ENCODE measurements at regions not wholly inside any gene's neighbourhood (a gene's known extent, or its start where the extent isn't known, plus 50 kb on each side); places are given as distances from the start of the nearest gene placed in this dataset.

DNA sequence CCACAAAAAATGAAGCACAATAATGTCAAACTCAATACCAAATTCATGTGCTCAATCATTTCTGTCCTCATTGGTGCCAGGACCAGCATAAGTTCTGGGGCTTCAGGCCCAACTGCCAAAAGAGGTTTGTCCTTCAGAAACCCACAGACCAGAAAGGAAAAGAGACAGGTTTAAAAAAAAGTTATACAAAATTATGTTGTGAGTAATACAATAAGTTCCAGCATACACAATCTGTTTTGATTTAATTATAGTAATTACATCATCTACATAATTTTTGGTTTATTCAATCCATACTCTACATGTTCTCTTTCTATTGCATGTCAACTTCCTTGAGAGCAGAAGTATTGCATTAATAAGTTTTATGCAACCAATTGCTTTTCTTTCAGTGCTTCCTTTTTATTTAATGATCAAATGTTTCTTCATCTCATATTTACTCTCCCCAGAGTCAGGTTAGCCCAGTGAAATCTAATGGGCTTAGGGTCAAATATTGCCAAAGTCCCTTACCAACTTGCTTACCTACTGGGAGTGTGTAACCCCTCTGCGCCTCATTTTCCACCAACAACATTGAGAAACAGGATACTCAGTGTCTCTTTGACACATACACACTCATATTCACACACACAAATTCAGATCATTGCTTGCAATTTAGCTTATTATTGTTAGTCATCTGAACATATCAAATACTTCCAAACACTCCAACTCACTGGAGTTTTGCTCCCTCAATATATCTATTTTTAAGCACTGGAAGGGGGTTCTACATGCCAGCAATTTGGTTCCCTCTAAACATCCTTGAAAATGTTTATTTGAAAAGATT, 424.4 kb upstream of the MARCKS start:
- Mint-ChIP-seq H3K36me3 (no peaks in the 10 kb centered on the region), H3K4me3 (no peak overlapping the region), H3K9me3 (no peaks in the 10 kb centered on the region), H3K27me3 (no peaks in the 10 kb centered on the region), H3K4me1 (peaks cover 1% of the 10 kb centered on the region), H3K27ac (peak overlapping the region; percentile 21)
- ATAC-seq (ENCODE audit: low read depth) = no peak
- no peak for DNase-seq (ENCODE audit: low spot score in 2 of 2)

- Mint-ChIP-seq H3K4me3 (no peak overlapping the region), H3K9me3 (no peaks in the 10 kb centered on the region), H3K36me3 (no peaks in the 10 kb centered on the region), H3K4me1 (no peaks in the 10 kb centered on the region), H3K27ac (peak overlapping the region; percentile 21), H3K27me3 (no peaks in the 10 kb centered on the region)
- ATAC-seq (ENCODE audit: low read depth) (no peak), DNase-seq (ENCODE audit: low spot score in 2 of 2) (no peak)
Measured at GRCh38 chr6:113433335-113433991, 423.7 kb upstream of the MARCKS start.

GRCh38 chr6:113434641-113435040, 422.5 kb upstream of the MARCKS start:
- DNase-seq (ENCODE audit: low spot score in 2 of 2) = no peak
- H3K27ac Mint-ChIP-seq = no peak overlapping the region
- no peaks in the 10 kb centered on the region for H3K9me3 Mint-ChIP-seq
- no peak for ATAC-seq (ENCODE audit: low read depth)
- H3K27me3 Mint-ChIP-seq = no peaks in the 10 kb centered on the region
- H3K4me1 Mint-ChIP-seq = no peaks in the 10 kb centered on the region
- no peak overlapping the region for H3K4me3 Mint-ChIP-seq
- no peaks in the 10 kb centered on the region for H3K36me3 Mint-ChIP-seq

DNA sequence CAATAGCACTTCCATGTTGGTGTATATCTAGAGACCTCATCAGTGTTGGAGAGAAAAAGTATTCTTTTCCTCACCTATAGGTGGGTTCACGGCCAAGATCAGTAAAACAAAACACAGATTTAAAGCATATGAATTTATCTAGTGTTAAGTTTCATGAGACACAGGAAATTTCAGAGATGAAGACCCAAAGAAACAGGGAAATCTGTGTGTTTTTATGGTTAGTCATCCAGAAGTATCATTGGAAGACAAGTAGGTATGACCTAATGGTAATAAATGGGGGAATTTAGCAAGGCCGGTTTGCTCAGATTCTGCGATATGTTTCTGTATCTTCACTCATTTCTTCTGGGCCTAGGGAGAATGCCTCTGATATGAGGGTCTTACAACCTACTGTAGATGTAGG, 419.6 kb upstream of the MARCKS start:
- ATAC-seq (ENCODE audit: low read depth) (no peak), DNase-seq (ENCODE audit: low spot score in 2 of 2) (no peak)
- H3K27me3 Mint-ChIP-seq = no peaks in the 10 kb centered on the region
- H3K9me3 Mint-ChIP-seq = no peaks in the 10 kb centered on the region
- no peak overlapping the region for H3K4me3 Mint-ChIP-seq
- no peaks in the 10 kb centered on the region for H3K4me1 Mint-ChIP-seq
- H3K36me3 Mint-ChIP-seq = no peaks in the 10 kb centered on the region
- H3K27ac Mint-ChIP-seq = no peak overlapping the region

DNA sequence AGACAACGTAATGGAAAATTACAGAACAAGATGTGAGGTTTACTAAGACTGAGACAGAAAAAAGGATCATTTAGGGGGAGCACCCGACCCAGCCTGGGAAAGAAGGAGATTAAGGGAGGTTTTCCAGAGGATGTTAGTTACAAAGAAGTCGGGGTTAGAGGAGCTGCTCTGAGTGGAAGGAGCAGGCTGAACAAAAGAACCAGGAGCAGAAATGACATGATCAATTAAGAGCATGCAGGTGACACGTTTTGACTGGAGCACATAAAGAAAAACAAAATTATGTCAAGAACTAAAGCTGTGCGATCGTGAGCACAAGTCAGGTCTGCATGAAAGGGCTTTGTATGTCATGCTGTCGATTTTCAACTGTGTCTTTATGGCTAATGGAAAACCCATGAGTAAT, 417.3 kb upstream of the MARCKS start:
- Mint-ChIP-seq H3K27me3 (no peaks in the 10 kb centered on the region), H3K36me3 (no peaks in the 10 kb centered on the region), H3K4me3 (no peak overlapping the region), H3K4me1 (no peaks in the 10 kb centered on the region), H3K27ac (no peak overlapping the region), H3K9me3 (no peaks in the 10 kb centered on the region)
- DNase-seq (ENCODE audit: low spot score in 2 of 2) = no peak
- no peak for ATAC-seq (ENCODE audit: low read depth)

DNA sequence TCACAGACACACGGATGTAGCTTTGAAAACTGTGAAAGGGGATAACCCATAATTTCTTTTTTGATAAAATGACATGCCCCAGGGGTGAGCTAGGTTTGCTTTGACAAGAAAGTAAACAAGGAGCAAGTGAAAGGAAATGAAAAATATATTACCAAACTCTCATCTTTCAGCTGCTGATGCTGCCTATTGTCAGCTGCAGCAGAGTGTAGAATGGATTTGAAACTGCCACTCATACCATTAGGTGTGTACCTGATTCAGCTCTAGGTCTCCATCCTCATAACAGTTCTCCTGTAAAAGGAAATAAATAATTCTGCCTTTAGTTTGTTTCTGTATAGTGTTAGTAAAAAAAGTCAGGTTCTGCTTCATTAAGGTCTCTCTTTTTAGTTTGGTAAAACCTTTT, 415.1 kb upstream of the MARCKS start:
- no peaks in the 10 kb centered on the region for H3K4me1 Mint-ChIP-seq
- H3K9me3 Mint-ChIP-seq = no peaks in the 10 kb centered on the region
- DNase-seq (ENCODE audit: low spot score in 2 of 2) = no peak
- no peaks in the 10 kb centered on the region for H3K36me3 Mint-ChIP-seq
- no peak for ATAC-seq (ENCODE audit: low read depth)
- H3K4me3 Mint-ChIP-seq = no peak overlapping the region
- no peak overlapping the region for H3K27ac Mint-ChIP-seq
- H3K27me3 Mint-ChIP-seq = no peaks in the 10 kb centered on the region

GRCh38 chr6:113445201-113445600, 411.9 kb upstream of the MARCKS start:
- Mint-ChIP-seq H3K27ac (no peak overlapping the region), H3K27me3 (no peaks in the 10 kb centered on the region), H3K4me3 (no peak overlapping the region), H3K9me3 (no peaks in the 10 kb centered on the region), H3K36me3 (no peaks in the 10 kb centered on the region), H3K4me1 (no peaks in the 10 kb centered on the region)
- DNase-seq (ENCODE audit: low spot score in 2 of 2) = no peak
- ATAC-seq (ENCODE audit: low read depth) = no peak

- Mint-ChIP-seq H3K27ac (no peak overlapping the region), H3K4me1 (no peaks in the 10 kb centered on the region), H3K4me3 (no peak overlapping the region), H3K27me3 (no peaks in the 10 kb centered on the region), H3K9me3 (no peaks in the 10 kb centered on the region), H3K36me3 (no peaks in the 10 kb centered on the region)
- DNase-seq (ENCODE audit: low spot score in 2 of 2) = no peak
- ATAC-seq (ENCODE audit: low read depth) = no peak
Measured at GRCh38 chr6:113447088-113447831, 409.9 kb upstream of the MARCKS start.

DNA sequence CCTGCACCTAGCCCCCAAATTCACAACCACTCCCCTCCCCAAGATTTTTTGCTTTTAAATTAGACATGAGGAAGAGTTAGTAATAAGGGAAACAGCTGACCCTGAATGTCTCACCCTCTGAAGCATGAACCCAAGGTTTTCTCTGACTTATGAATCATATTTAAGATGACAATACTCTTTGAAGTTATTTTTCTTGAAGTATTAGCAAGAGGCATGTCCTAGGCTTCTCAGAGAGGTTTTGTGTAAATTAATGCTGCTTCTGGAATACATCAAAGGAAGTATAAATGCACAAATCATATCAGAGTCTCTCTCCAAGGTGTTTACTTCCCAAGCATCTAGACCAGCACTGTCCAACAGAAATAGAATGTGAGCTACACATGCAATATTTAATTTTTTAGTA, 408.1 kb upstream of the MARCKS start:
- DNase-seq (ENCODE audit: low spot score in 2 of 2) (no peak), ATAC-seq (ENCODE audit: low read depth) (no peak)
- H3K9me3 Mint-ChIP-seq = no peaks in the 10 kb centered on the region
- H3K4me3 Mint-ChIP-seq = no peak overlapping the region
- H3K27ac Mint-ChIP-seq = no peak overlapping the region
- no peaks in the 10 kb centered on the region for H3K4me1 Mint-ChIP-seq
- no peaks in the 10 kb centered on the region for H3K27me3 Mint-ChIP-seq
- H3K36me3 Mint-ChIP-seq = no peaks in the 10 kb centered on the region

DNA sequence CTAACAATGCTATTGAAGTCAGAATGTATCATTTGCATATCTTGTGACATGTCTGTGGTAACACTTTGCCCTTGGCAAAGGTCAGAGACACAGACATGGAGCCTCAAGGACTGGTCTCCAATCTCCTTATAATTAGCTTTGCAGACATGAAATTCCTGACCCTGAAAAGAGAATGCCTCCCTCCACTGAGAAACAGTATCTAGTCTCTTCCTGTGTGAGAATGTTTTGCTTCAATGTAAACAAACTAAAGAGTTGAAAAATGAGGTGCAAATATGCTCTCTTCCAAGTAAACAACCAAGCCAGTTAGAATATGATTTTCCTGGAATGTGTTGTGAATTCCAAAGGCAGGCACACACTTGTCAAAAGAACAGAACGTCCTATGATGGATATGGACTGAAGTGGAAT, 407.1 kb upstream of the MARCKS start:
- H3K4me1 Mint-ChIP-seq = no peaks in the 10 kb centered on the region
- H3K4me3 Mint-ChIP-seq = no peak overlapping the region
- no peaks in the 10 kb centered on the region for H3K27me3 Mint-ChIP-seq
- no peak for DNase-seq (ENCODE audit: low spot score in 2 of 2)
- no peaks in the 10 kb centered on the region for H3K36me3 Mint-ChIP-seq
- H3K9me3 Mint-ChIP-seq = no peaks in the 10 kb centered on the region
- no peak for ATAC-seq (ENCODE audit: low read depth)
- H3K27ac Mint-ChIP-seq = no peak overlapping the region

- no peak overlapping the region for H3K27ac Mint-ChIP-seq
- DNase-seq (ENCODE audit: low spot score in 2 of 2) (no peak), ATAC-seq (ENCODE audit: low read depth) (no peak)
- H3K4me1 Mint-ChIP-seq = no peaks in the 10 kb centered on the region
- no peaks in the 10 kb centered on the region for H3K27me3 Mint-ChIP-seq
- H3K4me3 Mint-ChIP-seq = no peak overlapping the region
- no peaks in the 10 kb centered on the region for H3K36me3 Mint-ChIP-seq
- peaks cover 1% of the 10 kb centered on the region for H3K9me3 Mint-ChIP-seq
Measured at GRCh38 chr6:113451049-113451448, 406.1 kb upstream of the MARCKS start.

GRCh38 chr6:113457198-113457597, 399.9 kb upstream of the MARCKS start:
- ATAC-seq (ENCODE audit: low read depth) (no peak), DNase-seq (ENCODE audit: low spot score in 2 of 2) (no peak)
- Mint-ChIP-seq H3K4me1 (no peaks in the 10 kb centered on the region), H3K27me3 (no peaks in the 10 kb centered on the region), H3K27ac (no peak overlapping the region), H3K4me3 (no peak overlapping the region), H3K36me3 (no peaks in the 10 kb centered on the region), H3K9me3 (peaks cover 1% of the 10 kb centered on the region)

DNA sequence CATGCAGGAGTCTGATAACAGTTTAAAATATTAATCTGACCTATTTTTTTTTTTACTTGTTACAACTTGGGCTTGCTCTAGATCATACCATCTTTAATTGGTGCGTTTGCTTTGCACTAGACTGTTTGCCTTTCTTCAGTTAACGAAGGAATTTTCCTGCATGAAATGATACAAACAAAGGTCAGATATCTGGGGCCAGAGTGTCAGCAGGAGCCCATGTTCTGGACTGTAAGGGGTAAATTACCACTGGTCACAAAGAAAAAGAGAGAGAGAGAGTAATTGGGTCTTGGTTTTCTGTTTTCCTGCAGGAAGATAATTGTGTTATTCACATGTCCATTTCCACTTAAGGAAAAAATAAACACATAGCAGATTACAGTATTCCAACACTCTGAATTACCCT, 399.4 kb upstream of the MARCKS start:
- ATAC-seq (ENCODE audit: low read depth) = no peak
- Mint-ChIP-seq H3K27me3 (no peaks in the 10 kb centered on the region), H3K9me3 (peaks cover 1% of the 10 kb centered on the region), H3K27ac (no peak overlapping the region), H3K4me1 (no peaks in the 10 kb centered on the region), H3K36me3 (no peaks in the 10 kb centered on the region), H3K4me3 (no peak overlapping the region)
- DNase-seq (ENCODE audit: low spot score in 2 of 2) = no peak

- H3K27me3 Mint-ChIP-seq = no peaks in the 10 kb centered on the region
- ATAC-seq (ENCODE audit: low read depth) (no peak), DNase-seq (ENCODE audit: low spot score in 2 of 2) (no peak)
- peaks cover 1% of the 10 kb centered on the region for H3K9me3 Mint-ChIP-seq
- H3K27ac Mint-ChIP-seq = no peak overlapping the region
- no peaks in the 10 kb centered on the region for H3K36me3 Mint-ChIP-seq
- H3K4me1 Mint-ChIP-seq = no peaks in the 10 kb centered on the region
- H3K4me3 Mint-ChIP-seq = no peak overlapping the region
Measured at GRCh38 chr6:113458368-113459010, 398.7 kb upstream of the MARCKS start.

Measured in memory B cell (primary cell).